GM08714 (cell line): ENCODE measurements at regions not wholly inside any gene's neighbourhood (a gene's known extent, or its start where the extent isn't known, plus 50 kb on each side); places are given as distances from the start of the nearest gene placed in this dataset.
"Not testable (repeated sequence)": the region's sequence is repeated elsewhere in the genome, so short reads cannot be mapped to it uniquely, and the experiment has no call there.

Experiments
- H3K4me3 ChIP-seq: fragments of 200-500 bp; sonication (Bioruptor generic); 2 replicates; pipeline ENCODE4 v1.5.1; 2014; ENCODE audit warnings: mild to moderate bottlenecking, low read length, inconsistent platforms
- ZNF274 ChIP-seq: IDR thresholded peaks from 2 replicates; pipeline ENCODE4 v1.6.1; 2012; ENCODE audit warnings: mild to moderate bottlenecking, low read depth, low read length

DNA sequence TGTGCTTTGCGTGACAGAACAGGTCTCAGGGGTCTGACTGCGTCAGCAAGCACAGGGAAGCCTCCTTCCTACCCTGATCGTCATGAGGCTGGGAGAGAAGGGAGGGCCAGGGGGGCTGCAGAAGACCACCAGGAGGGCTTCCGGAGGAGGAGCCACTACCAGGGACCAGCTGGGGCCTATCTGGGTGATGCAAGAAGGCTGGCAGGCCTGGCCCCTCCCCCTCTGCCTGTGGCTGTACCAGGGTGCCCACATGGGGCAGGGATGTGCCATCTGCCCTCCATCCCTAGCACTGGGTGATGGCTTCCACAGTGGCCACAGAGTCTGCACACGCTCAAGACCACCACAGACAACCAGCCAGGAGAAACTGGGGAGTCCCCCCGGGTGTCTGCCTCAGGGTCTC lies 116.4 kb upstream of the NKX1-1 start:
- no peak for TF ChIP-seq ZNF274
- no peak overlapping the region for H3K4me3 ChIP-seq

DNA sequence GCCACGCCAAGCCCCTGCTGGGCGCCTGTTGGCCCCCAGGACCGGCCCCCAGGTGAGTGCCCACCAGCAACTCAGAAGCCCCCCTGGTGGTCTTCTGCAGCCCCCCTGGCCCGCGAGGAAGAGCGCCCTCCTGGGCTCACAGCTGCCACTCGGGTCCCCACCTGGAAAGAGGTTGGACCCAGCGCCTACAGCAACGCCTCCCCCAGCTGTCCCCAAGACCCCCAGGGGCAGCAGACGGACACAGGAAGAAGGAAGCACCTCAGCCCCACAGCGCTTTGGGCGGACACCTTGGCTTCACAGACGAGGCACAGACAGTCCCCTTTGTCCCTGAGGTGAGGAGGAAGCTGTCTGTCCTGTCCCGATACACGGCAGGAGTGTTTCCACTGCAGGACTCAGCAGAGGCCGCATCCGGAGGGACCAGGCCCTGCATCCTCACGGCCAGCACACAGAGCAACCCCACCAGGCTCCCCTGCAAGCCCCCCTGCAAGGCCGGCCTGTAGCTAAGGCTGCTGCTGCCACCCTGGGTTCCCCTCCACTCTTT lies 115.6 kb upstream of the NKX1-1 start:
- H3K4me3 ChIP-seq = no peak overlapping the region
- no peak for TF ChIP-seq ZNF274

DNA sequence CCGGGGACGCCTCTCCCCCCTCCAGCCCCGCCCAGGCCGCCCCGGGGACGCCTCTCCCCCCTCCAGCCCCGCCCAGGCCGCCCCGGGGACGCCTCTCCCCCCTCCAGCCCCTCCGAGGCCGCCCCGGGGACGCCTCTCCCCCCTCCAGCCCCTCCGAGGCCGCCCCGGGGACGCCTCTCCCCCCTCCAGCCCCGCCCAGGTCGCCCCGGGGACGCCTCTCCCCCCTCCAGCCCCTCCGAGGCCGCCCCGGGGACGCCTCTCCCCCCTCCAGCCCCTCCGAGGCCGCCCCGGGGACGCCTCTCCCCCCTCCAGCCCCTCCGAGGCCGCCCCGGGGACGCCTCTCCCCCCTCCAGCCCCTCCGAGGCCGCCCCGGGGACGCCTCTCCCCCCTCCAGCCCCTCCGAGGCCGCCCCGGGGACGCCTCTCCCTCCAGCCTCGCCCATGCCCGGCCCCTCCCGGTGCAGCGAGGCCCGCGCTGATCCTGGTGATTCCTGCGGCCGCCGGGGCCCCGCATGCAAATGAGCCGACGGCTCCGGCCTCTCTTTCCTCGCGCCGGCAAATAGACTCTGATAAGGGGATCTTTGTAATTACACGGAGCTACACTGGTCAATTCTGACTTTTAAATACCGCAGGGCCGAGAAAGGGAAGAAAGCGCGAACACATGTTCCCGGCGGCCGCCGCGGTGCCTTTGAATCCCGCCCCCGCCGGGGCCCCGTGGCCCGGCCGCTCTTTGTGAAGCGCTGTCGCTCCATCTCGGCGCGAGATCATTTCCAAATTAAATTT lies 114.7 kb upstream of the NKX1-1 start:
- H3K4me3 ChIP-seq = not testable (repeated sequence)

DNA sequence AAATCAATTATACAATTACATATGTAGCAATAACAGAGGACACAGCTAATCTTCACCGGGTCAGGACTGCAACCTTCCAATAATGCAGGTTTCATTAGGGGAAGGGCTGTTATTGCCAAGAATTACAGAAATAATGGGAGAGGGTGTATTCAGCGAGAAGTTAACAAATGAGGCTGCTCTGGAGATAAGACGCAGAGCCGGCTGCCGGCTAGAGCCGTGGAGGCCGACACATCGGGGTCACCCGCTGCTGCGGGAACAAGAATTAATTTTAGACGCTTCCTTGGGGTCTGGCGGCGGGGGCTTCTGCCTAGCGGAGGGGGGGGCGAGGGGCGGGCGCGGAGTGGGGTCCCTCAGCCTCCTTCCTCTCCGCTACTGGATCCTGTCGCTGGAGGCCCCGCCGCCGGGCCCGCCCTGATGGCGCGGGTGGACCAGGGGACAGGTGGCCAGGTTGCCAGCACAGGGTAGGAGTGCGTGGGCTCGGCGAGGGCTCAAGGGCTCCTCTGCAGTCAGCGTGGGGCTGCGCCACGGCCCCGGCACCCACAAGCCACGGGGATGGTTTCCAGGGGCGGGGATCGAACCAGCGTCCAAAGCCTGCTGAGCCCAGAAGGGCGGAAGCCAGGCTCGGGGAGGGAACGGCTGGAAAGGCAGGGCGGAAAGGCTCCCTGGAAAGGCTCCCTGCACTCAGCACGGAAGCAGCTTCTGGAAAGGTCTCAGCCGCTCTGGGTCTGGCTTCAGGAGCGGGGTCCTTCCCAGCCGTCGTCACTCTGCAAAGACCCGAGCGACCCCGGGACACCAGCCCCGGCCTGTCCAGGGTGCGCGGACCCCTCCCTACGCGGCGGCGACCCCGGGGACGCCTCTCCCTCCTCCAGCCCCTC lies 113.8 kb upstream of the NKX1-1 start:
- TF ChIP-seq ZNF274 = no peak
- H3K4me3 ChIP-seq = no peak overlapping the region

DNA sequence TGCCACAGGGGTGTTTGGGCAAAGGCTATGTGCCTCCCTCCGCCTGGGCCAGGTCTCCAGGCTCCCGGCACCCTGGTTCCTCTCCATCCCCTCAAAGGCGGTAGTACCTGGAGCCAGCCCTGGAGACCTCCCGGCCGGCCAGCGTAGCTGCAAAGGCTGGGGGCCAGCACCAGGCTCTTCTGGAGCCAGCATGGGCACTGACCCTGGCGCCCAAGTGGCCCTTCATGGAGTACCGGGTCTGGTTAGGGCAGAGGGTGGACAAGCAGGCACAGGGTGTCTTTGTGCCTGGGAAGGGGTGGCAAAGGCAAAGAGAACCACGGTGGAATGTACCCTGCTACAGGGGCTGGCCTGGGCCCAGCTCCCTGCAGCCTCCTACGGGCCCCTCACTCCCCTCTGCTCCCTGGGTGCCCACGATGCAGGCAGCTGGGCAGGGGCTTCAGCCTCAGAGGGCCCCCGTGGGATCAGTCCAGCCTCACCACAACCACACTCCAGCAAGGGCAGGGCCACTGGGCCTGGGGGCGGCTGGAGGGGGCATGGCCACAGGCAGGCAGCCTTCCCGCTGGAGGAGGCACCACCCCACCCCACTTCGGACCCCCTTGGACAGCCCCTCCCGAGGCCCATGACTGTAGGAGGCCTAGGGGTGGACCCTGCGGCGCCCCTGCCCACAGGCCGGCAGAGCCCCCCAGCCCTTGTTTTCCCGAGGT lies 112.9 kb upstream of the NKX1-1 start:
- TF ChIP-seq ZNF274 = no peak
- no peak overlapping the region for H3K4me3 ChIP-seq

DNA sequence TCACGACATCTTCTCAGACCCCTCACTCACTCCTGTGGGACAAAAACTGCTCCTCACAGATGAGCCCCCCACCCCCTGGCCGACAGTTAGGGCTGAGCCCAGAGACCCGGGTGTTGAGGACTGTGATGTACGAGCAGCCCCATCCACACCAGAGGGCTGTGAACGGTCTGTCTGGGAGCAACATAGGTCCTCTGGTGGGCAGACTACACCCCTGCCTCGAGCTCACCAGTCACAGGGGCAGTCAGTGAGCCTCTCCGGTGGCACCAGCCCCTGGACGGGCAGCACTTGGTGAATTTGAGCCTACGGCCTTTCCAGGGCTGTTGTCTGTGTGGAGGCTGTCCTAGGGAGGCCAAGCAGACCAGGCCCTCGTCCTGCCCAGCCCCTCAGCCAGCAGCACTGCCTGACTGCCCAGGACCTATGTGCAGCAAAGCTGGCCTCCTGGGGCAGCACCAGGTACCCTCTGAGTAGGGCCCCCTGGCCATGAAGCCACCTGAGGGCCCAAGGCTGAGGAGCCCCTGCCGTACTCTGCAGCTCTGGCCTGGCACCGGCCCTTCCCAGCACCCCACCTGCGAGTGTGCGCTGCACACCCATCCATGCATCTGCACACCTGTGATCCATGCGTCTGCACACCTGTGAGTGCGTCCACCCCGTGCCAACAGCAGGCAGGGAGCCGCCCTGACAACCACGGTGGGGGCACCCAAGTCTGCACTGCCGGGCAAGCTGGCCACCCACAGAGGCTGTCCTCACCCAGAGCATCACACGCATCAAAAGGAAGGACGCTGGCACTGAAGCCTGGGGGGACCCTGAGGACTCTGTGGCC lies 111.6 kb upstream of the NKX1-1 start:
- TF ChIP-seq ZNF274 = no peak
- H3K4me3 ChIP-seq = no peak overlapping the region

DNA sequence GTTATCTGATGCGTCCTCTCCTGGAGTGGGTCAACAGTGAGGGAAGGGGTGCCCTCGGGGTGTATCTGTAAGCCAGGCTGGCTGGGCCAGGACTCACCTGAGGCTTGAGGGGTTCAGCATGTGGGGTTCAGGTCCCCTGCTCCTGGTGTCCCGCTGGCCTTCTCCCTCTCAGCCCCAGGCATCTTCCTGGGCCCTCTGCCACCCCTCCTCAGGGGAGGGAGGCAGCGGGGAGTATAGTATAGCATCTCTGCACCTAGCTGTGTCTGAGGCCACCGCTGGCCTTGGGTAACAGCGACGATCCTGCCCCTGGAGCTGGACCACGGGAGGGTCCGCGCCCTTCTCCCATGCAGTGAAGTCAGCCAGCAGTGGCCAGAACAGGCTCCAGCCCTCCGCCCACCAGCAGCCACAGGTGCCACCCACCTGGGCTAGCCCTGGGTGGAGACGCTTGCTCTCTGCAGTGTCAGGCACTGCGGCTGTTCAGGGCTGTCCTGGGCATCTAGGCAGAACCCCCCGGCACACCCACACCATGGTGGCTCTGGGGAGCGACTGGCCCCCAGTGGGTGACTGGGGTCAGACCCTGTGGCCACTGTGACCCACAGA lies 110.7 kb upstream of the NKX1-1 start:
- H3K4me3 ChIP-seq = no peak overlapping the region
- no peak for TF ChIP-seq ZNF274

DNA sequence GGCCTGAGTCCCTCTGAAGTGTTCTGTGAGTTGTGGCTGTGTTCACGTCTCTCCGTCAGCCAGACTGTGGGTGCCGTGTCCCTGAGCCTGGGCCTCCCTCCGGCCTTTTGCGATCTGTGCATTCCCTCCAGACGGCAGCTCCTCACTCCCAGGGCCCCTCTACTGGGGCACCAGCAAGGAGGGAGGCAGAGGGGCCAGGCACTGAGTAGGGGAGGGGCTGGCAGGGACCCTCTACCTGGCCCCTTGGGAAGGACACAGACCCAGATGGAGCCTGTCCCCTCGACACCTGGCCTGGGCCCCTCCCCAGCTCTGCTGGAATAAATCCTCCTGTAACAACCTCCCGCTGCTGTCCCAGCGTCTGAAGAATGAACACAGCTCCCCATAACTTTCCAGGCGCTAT lies 110.0 kb upstream of the NKX1-1 start:
- no peak for TF ChIP-seq ZNF274
- H3K4me3 ChIP-seq = no peak overlapping the region

DNA sequence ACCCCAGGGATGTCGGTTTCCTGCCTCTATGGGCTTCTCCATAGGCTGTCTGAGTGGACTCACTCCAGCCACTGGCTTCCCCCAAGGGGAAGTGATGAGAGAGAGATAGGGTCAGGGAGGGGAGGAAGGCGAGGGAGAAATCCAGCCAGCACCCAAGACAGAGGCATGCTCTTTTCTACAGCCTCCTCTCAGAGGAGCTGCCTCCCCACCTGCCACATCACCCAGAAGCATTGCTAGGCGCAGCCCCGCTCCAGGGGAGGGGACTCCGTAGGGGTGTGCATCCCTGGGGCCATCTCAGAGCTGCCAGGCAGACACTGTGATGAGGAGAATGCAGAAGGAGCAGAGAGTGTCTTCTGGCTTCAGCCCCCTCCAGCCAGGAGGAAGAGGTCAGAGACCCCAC lies 109.5 kb upstream of the NKX1-1 start:
- TF ChIP-seq ZNF274 = no peak
- H3K4me3 ChIP-seq = no peak overlapping the region

DNA sequence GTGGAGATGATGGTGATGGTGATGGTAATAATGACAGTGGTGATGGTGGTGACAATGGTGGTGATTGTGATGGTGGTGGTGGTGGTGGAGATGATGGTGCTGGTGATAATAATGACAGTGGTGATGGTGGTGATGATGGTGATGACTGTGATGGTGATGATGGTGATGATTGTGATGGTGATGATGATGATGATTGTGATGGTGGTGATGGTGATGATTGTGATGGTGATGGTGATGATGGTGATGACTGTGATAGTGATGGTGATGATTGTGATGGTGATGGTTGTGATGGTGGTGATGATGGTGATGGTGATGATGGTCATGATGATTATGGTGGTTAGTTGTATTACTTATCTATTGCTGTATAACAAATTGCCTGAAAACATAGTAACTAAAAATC lies 108.9 kb upstream of the NKX1-1 start:
- H3K4me3 ChIP-seq = no peak overlapping the region
- no peak for TF ChIP-seq ZNF274

DNA sequence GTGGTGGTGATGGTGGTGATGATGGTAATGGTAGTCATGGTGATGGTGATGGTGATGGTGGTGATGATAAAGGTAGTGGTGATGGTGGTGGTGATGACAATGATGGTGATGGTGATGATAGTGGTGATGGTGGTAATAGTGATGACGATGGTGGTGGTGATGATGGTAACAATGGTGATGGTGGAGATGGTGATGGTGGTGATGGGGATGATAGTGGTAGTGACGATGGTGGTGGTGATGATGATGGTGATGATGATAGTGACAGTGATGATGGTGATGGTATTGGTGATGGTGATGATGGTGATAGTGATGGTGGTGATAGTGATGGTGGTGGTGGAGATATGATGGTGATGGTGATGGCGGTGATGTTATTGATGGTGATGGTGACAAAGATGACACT lies 108.4 kb upstream of the NKX1-1 start:
- TF ChIP-seq ZNF274 = no peak
- H3K4me3 ChIP-seq = no peak overlapping the region

DNA sequence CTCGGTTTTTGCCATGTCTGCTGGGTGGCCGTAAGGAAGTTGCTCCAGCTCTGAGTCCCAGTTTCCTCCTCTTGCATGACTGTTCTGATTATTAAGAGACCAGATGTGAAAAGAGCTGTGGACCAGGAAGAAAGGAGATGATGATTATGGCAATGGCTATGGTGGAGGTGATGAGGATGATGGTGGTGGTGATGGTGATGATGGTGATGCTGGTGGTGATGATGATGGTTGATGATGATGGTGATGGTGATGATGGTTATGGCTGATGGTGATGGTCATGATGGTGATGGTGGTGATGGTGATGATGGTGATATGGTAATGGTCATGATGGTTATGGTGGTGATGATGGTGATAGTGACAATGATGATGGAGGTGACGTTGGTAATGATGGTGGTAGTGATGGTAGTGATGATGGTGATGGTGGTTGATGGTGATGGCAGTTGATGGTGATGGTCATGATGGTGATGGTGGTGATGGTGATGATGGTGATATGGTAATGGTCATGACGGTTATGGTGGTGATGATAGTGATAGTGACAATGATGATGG lies 107.8 kb upstream of the NKX1-1 start:
- no peak overlapping the region for H3K4me3 ChIP-seq
- TF ChIP-seq ZNF274 = no peak

DNA sequence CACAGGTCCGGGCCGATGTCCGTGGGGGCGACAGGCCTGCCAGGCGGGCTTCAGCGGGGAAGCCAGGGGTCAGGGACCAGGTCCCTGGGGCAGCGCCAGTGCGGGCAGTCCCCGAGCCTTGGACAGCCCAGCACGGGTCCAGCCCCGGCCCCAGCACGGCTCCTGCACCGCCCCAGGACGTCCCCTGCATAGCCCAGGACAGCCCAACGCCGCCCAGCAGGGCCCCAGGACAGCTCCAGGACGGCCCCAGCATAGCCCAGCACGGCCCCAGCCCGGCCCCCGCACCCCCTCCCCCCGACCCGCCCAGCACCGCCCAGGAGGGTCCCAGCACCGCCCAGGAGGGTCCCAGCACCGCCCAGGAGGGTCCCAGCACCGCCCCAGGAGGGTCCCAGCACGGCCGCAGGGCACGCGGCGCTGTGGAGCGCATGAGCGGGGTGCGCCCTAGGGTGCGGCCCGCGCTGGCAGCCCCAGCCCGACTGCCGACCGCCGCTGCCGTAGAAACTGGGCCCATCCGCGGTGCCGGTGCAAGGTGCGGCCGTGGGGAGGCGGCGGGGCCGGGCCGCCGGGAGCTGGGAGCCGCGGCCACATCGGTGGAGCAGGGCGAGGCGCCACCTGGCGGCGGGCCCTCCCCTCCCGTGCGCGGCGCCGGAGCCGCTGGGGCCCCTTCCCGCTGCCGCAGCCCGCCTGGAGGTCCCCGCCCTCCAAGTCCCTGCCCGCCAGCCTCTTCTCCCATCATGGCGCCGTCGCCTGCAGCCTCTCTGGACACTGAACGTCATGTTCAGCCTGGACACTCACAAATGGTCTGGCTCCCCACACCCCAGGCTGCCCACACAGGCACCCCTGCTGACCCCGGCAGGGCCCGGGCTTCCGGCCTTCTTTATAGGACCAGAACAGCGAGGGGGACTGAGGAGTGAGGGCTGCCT lies 106.8 kb upstream of the NKX1-1 start:
- H3K4me3 ChIP-seq = no peak overlapping the region
- no peak for TF ChIP-seq ZNF274
